GM23248 (cell line): ENCODE measurements at regions not wholly inside any gene's neighbourhood (a gene's known extent, or its start where the extent isn't known, plus 50 kb on each side); places are given as distances from the start of the nearest gene placed in this dataset.

Experiments
- EZH2 ChIP-seq: fragments of 200-600 bp; sonication (generic); IDR thresholded peaks from 2 replicates; pipeline ENCODE4 v1.6.1; 2018; ENCODE audit warnings: antibody characterized with exemption, mild to moderate bottlenecking; ENCODE audit not compliant: insufficient read depth, poor library complexity, severe bottlenecking
- EZH2phosphoT487 ChIP-seq: fragments of 200-600 bp; sonication (generic); IDR thresholded peaks from 2 replicates; pipeline ENCODE4 v1.6.1; 2018; ENCODE audit warnings: antibody characterized with exemption, moderate library complexity, mild to moderate bottlenecking, low read depth; ENCODE audit not compliant: insufficient read depth

DNA sequence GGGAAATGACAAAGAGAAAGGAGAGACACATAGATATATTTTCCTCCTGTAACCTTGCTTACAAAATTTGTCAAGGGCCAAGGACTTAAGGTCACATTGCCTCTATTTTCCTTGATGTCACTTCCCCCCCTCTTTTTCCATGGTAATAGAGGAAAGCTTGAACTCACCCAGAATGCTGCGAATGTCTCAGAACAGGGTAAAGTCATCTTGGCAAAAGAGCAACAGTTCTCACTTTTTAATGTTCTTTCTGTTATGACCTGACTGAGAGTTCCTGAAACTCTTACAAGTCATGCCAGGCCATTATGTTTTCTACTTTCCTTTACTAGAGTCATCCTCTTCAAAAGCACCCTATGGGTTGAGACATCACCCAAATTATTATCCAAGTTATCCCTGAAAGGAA is 50.7 kb upstream of the PRDM5 start:
- TF ChIP-seq EZH2phosphoT487 (no peak), EZH2 (no peak)
